IMR-90 (cell line): ENCODE measurements at regions not wholly inside any gene's neighbourhood (a gene's known extent, or its start where the extent isn't known, plus 50 kb on each side); places are given as distances from the start of the nearest gene placed in this dataset.
"Not testable (repeated sequence)": the region's sequence is repeated elsewhere in the genome, so short reads cannot be mapped to it uniquely, and the experiment has no call there.

Experiments used
- ATAC-seq: fragments of 200-7000 bp; cut with Tn5 transposase; 2 replicates; pipeline ENCODE4 v1.9.1; 2020; ENCODE audit warnings: low read depth, mild to moderate bottlenecking, moderate library complexity
- BruUV-seq: library from RNA; stranded (reverse); fragments of 400-500 nt; replicated peaks from 2 replicates; lab custom pipeline; 2021; lab: Mats Ljungman, UMichigan
- CTCF ChIA-PET: fragments of 300-600 bp; formaldehyde crosslinking; extraction: SDS; loops from one replicate; lab custom pipeline; 2021; ENCODE audit warnings: antibody characterized with exemption; lab: Yijun Ruan, JAX
- POLR2A ChIA-PET: fragments of 300-600 bp; sonication (Branson Sonifier 250); formaldehyde crosslinking; loops from one replicate; lab custom pipeline; 2022; ENCODE audit warnings: antibody characterized with exemption; ENCODE audit not compliant: unreplicated experiment; lab: Charles Lee
- DNase-seq: peaks from one replicate; pipeline ENCODE4 v3.0.0; 2013
- H2AFZ ChIP-seq: replicated peaks from 2 replicates; pipeline ENCODE3; 2013; ENCODE audit warnings: low read length, mild to moderate bottlenecking; ENCODE audit not compliant: poor library complexity
- H2AK5ac ChIP-seq: 2 replicates; pipeline ENCODE4 v1.6.1; 2013; ENCODE audit warnings: low read depth, low read length, inconsistent platforms
- H2AK9ac ChIP-seq: replicated peaks from 2 replicates; pipeline ENCODE3; 2013; ENCODE audit warnings: mild to moderate bottlenecking, low read depth, low read length, moderate library complexity; ENCODE audit not compliant: poor library complexity
- H2BK120ac ChIP-seq: 2 replicates; pipeline ENCODE4 v1.6.1; 2013; ENCODE audit warnings: low read depth, low read length, inconsistent platforms
- H2BK15ac ChIP-seq: 3 replicates; pipeline ENCODE4 v1.6.1; 2013; ENCODE audit warnings: low read depth, low read length, inconsistent platforms
- H2BK20ac ChIP-seq: 2 replicates; pipeline ENCODE4 v1.6.1; 2013; ENCODE audit warnings: low read depth, mild to moderate bottlenecking, inconsistent platforms, low read length, moderate library complexity
- H2BK5ac ChIP-seq: 2 replicates; pipeline ENCODE4 v1.6.1; 2013; ENCODE audit warnings: mild to moderate bottlenecking, low read depth, low read length, inconsistent platforms; ENCODE audit not compliant: poor library complexity, severe bottlenecking
- H3K14ac ChIP-seq: replicated peaks from 2 replicates; pipeline ENCODE4 v1.6.1; 2013; ENCODE audit warnings: low read depth, low read length, inconsistent platforms
- H3K18ac ChIP-seq: 2 replicates; pipeline ENCODE4 v1.6.1; 2013; ENCODE audit warnings: low read depth, low read length, control low read depth
- H3K23ac ChIP-seq: 2 replicates; pipeline ENCODE4 v1.6.1; 2013; ENCODE audit warnings: low read depth, low read length, inconsistent platforms
- H3K27ac ChIP-seq: 2 replicates; pipeline ENCODE4 v1.5.1; 2013; ENCODE audit warnings: mild to moderate bottlenecking, control low read depth, low read length; ENCODE audit not compliant: insufficient read depth
- H3K27me3 ChIP-seq: 2 replicates; pipeline ENCODE4 v1.6.1; 2013; ENCODE audit warnings: low read length; ENCODE audit not compliant: control insufficient read depth, insufficient read depth
- H3K36me3 ChIP-seq: 2 replicates; pipeline ENCODE4 v1.6.1; 2013; ENCODE audit warnings: low read length, mixed read lengths; ENCODE audit not compliant: control insufficient read depth, insufficient read depth
- H3K4ac ChIP-seq: 2 replicates; pipeline ENCODE4 v1.6.1; 2013; ENCODE audit warnings: low read depth, low read length, inconsistent platforms
- H3K4me1 ChIP-seq: 2 replicates; pipeline ENCODE4 v1.6.1; 2013; ENCODE audit warnings: low read length, mixed read lengths; ENCODE audit not compliant: control insufficient read depth, insufficient read depth
- H3K4me2 ChIP-seq: 2 replicates; pipeline ENCODE4 v1.6.1; 2013; ENCODE audit warnings: low read depth, mild to moderate bottlenecking, control low read depth, low read length, moderate library complexity
- H3K4me3 ChIP-seq: 2 replicates; pipeline ENCODE4 v1.5.1; 2013; ENCODE audit warnings: low read depth, mild to moderate bottlenecking, control low read depth, low read length, moderate library complexity; ENCODE audit not compliant: insufficient read depth
- H3K56ac ChIP-seq: 2 replicates; pipeline ENCODE4 v1.6.1; 2013; ENCODE audit warnings: low read length, inconsistent platforms; ENCODE audit not compliant: insufficient read depth; ENCODE audit errors: extremely low read depth
- H3K79me1 ChIP-seq, 2 experiments: 2 replicates each; pipeline ENCODE4 v1.6.1; 2013; ENCODE audit warnings: low read length in 2 of 2, inconsistent platforms in 1 of 2, low read depth in 1 of 2
- H3K9ac ChIP-seq: 2 replicates; pipeline ENCODE4 v1.6.1; 2013; ENCODE audit warnings: low read depth, low read length, control low read depth
- H3K9me1 ChIP-seq: 2 replicates; pipeline ENCODE4 v1.6.1; 2013; ENCODE audit warnings: low read length, inconsistent platforms; ENCODE audit not compliant: insufficient read depth
- H3K9me3 ChIP-seq: 2 replicates; pipeline ENCODE4 v1.6.1; 2013; ENCODE audit warnings: low read length; ENCODE audit not compliant: control insufficient read depth, insufficient read depth
- H4K20me1 ChIP-seq: 2 replicates; pipeline ENCODE4 v1.6.1; 2013; ENCODE audit warnings: low read length, inconsistent platforms; ENCODE audit not compliant: insufficient read depth
- H4K5ac ChIP-seq: 2 replicates; pipeline ENCODE4 v1.6.1; 2013; ENCODE audit warnings: mild to moderate bottlenecking, low read depth, low read length, control low read depth
- H4K8ac ChIP-seq, 2 experiments: 2 replicates each; pipeline ENCODE4 v1.6.1; 2013; ENCODE audit warnings: low read depth in 2 of 2, low read length in 2 of 2, control low read depth in 1 of 2, inconsistent platforms in 1 of 2
- H4K91ac ChIP-seq: 2 replicates; pipeline ENCODE4 v1.6.1; 2013; ENCODE audit warnings: low read depth, low read length, inconsistent platforms; ENCODE audit not compliant: insufficient read depth
- CTCF ChIP-seq: conservative IDR thresholded peaks from 2 replicates; pipeline ENCODE4 v1.5.1; 2012; ENCODE audit warnings: mild to moderate bottlenecking, low read depth, low read length, improper control_type of control experiment
- MAZ ChIP-seq: IDR thresholded peaks from 2 replicates; pipeline ENCODE4 v1.6.1; 2012; ENCODE audit warnings: low read depth, mild to moderate bottlenecking, low read length, improper control_type of control experiment, moderate library complexity, borderline replicate concordance
- RAD21 ChIP-seq: IDR thresholded peaks from 2 replicates; pipeline ENCODE4 v1.6.1; 2012; ENCODE audit warnings: low read length, improper control_type of control experiment
- SMC3 ChIP-seq: fragments of 150-350 bp; IDR thresholded peaks from 2 replicates; pipeline ENCODE4 v1.6.1; 2016; ENCODE audit warnings: low read depth, mild to moderate bottlenecking, antibody characterized with exemption, low read length, moderate library complexity
- WGBS, 2 experiments: methylation state at CpG; one replicate each; pipeline versions ENCODE4 v1.1.5 to v1.1.7; 2013; ENCODE audit warnings: missing lambda C conversion rate in 2 of 2; ENCODE audit not compliant: insufficient read length in 1 of 2; ENCODE audit errors: extremely low coverage in 2 of 2; 5-methylcytosine and 5-hydroxymethylcytosine counted together
- dilution Hi-C: fragments of 300-500 bp; cut with HindIII; formaldehyde crosslinking; loops from one replicate; pipeline ENCODE4 v1.14.3; 2018; ENCODE audit warnings: low sequenced_read_pairs; ENCODE audit not compliant: unreplicated experiment
- in situ Hi-C: fragments of 300-500 bp; cut with MboI; formaldehyde crosslinking; loops from 3 replicates; pipeline ENCODE4 v1.14.3; 2019; ENCODE audit warnings: low sequenced_read_pairs, inconsistent platforms, mixed read lengths
- intact Hi-C: fragments of 100-400 bp; cut with micrococcal nuclease; formaldehyde crosslinking; loops from 2 replicates; pipeline ENCODE4 v1.10.0; 2022

GRCh38 chr2:131672471-131673399 lies 145.0 kb downstream of the CCDC74A start:
- peak; percentile 35 for DNase-seq
- intact Hi-C loops = loop anchor here (1.0 to 5.0 kb wide), 2 partner anchors 259 to 475 kb away; no protein-coding TSS in a partner anchor

More at GRCh38 chr2:131672471-131673399, 145.0 kb downstream of the CCDC74A start:
- H3K27ac ChIP-seq, H4K8ac ChIP-seq, H3K4ac ChIP-seq, H3K18ac ChIP-seq, H3K36me3 ChIP-seq, H3K9ac ChIP-seq, H3K27me3 ChIP-seq, H4K20me1 ChIP-seq, BruUV-seq, H2BK5ac ChIP-seq, H2AK5ac ChIP-seq, H3K79me1 ChIP-seq, H4K91ac ChIP-seq, dilution Hi-C loops, H4K5ac ChIP-seq, H3K14ac ChIP-seq, H2BK15ac ChIP-seq, H3K56ac ChIP-seq, H3K9me3 ChIP-seq, H3K4me3 ChIP-seq, H3K23ac ChIP-seq, H2AK9ac ChIP-seq, H2BK20ac ChIP-seq, H3K9me1 ChIP-seq: not testable (repeated sequence)
- peak; percentile 48 for TF ChIP-seq CTCF
- TF ChIP-seq MAZ = peak; percentile 30; the same call in 1 of the 2 replicates
- TF ChIP-seq SMC3 = peak; percentile 39
- TF ChIP-seq RAD21 = peak; percentile 26; the same call in 1 of the 2 replicates
- Histone ChIP-seq H2AFZ (peak overlapping the region; percentile 72), H3K4me2 (peak overlapping the region; percentile 72), H2BK120ac (peak overlapping the region; percentile 53; the same call in 1 of the 2 replicates), H3K4me1 (peaks cover 11% of the 10 kb centered on the region)
- in situ Hi-C loops = loop anchor here (10.0 kb wide), 1 partner anchor 258 kb away; no protein-coding TSS in a partner anchor
- ChIA-PET POLR2A (interaction anchor here (0.6 to 0.8 kb wide), 2 partner anchors 9 to 513 kb away, joined by 3 to 6 read pairs; no protein-coding TSS in a partner anchor), CTCF (interaction anchor here (0.6 to 1.5 kb wide), 5 partner anchors 9 to 260 kb away, joined by 3 to 19 read pairs (median 5); no protein-coding TSS in a partner anchor)
- peak; percentile 88 for ATAC-seq
- 15% methylated on average over 9 of the region's 38 CpGs; no CpG with 5 or more reads in 1 of the 2 experiments for WGBS, 2 experiments
